ENCODE measurements at regions not wholly inside any gene's neighbourhood (a gene's known extent, or its start where the extent isn't known, plus 50 kb on each side); places are given as distances from the start of the nearest gene placed in this dataset.

- TF ChIP-seq CTCF (IDR thresholded peaks at IDR 0.05), result no peak
- no peaks in the 10 kb centered on the region for H3K36me3 Mint-ChIP-seq
- no peak overlapping the region for H3K27ac ChIP-seq (ENCODE audit: low read length)
- no peaks in the 10 kb centered on the region for H3K9me3 Mint-ChIP-seq
- H3K27me3 Mint-ChIP-seq (ENCODE audit: low read depth in 2 of 2), result peaks cover 27 to 35% of the 10 kb centered on the region in 2 donors
- no peak overlapping the region for H3K4me3 ChIP-seq (ENCODE audit: low read length)
- peak in 1 of 3 donors; percentile 40 for ATAC-seq
- no peaks in the 10 kb centered on the region for H3K9me3 ChIP-seq (ENCODE audit: control insufficient read depth, insufficient read depth, low read length)
- no peaks in the 10 kb centered on the region for H3K27me3 ChIP-seq (ENCODE audit: control insufficient read depth, insufficient read depth, low read length)
- intact Hi-C loops (cut with micrococcal nuclease), result no loop called here
- 9% methylated on average over 1 of the region's 2 CpGs for WGBS (ENCODE audit: insufficient coverage)
- no peak for DNase-seq
- H3K4me1 ChIP-seq (ENCODE audit: control insufficient read depth, insufficient read depth, low read length), result no peaks in the 10 kb centered on the region
- H3K36me3 ChIP-seq (ENCODE audit: control insufficient read depth, insufficient read depth, low read length), result no peaks in the 10 kb centered on the region
- peaks cover 0 to 6% of the 10 kb centered on the region in 2 donors for H3K4me1 Mint-ChIP-seq
- H3K4me3 Mint-ChIP-seq, result no peak overlapping the region
- no peak overlapping the region for H3K27ac Mint-ChIP-seq
These were observed 107.6 kb upstream of the PRSS3 start for GRCh38 chr9:33687779-33688178.

- Mint-ChIP-seq H3K4me1 (peaks cover 0 to 6% of the 10 kb centered on the region in 2 donors), H3K27ac (no peak overlapping the region), H3K27me3 (ENCODE audit: low read depth in 2 of 2) (peaks cover 11 to 41% of the 10 kb centered on the region in 2 donors), H3K9me3 (no peaks in the 10 kb centered on the region), H3K4me3 (no peak overlapping the region), H3K36me3 (no peaks in the 10 kb centered on the region)
- H3K36me3 ChIP-seq (ENCODE audit: control insufficient read depth, insufficient read depth, low read length), result no peaks in the 10 kb centered on the region
- intact Hi-C loops (cut with micrococcal nuclease), result no loop called here
- peaks cover 2% of the 10 kb centered on the region for H3K27me3 ChIP-seq (ENCODE audit: control insufficient read depth, insufficient read depth, low read length)
- H3K27ac ChIP-seq (ENCODE audit: low read length), result no peak overlapping the region
- H3K9me3 ChIP-seq (ENCODE audit: control insufficient read depth, insufficient read depth, low read length), result no peaks in the 10 kb centered on the region
- TF ChIP-seq CTCF (IDR thresholded peaks at IDR 0.05), result no peak
- 80% methylated on average over 2 of the region's 2 CpGs for WGBS (ENCODE audit: insufficient coverage)
- H3K4me3 ChIP-seq (ENCODE audit: low read length), result no peak overlapping the region
- ATAC-seq (peak in 1 of 3 donors; percentile 84), DNase-seq (no peak)
- no peaks in the 10 kb centered on the region for H3K4me1 ChIP-seq (ENCODE audit: control insufficient read depth, insufficient read depth, low read length)
These were observed 105.0 kb upstream of the PRSS3 start for GRCh38 chr9:33690143-33690933.

- Mint-ChIP-seq H3K9me3 (no peaks in the 10 kb centered on the region), H3K4me1 (peaks cover 0 to 4% of the 10 kb centered on the region in 2 donors), H3K36me3 (no peaks in the 10 kb centered on the region), H3K27ac (no peak overlapping the region), H3K27me3 (ENCODE audit: low read depth in 2 of 2) (peaks cover 8 to 30% of the 10 kb centered on the region in 2 donors), H3K4me3 (no peak overlapping the region)
- no peak overlapping the region for H3K27ac ChIP-seq (ENCODE audit: low read length)
- WGBS (ENCODE audit: insufficient coverage), result 100% methylated on average over 1 of the region's 2 CpGs
- DNase-seq, result no peak
- peaks cover 2% of the 10 kb centered on the region for H3K27me3 ChIP-seq (ENCODE audit: control insufficient read depth, insufficient read depth, low read length)
- no peaks in the 10 kb centered on the region for H3K36me3 ChIP-seq (ENCODE audit: control insufficient read depth, insufficient read depth, low read length)
- intact Hi-C loops (cut with micrococcal nuclease), result no loop called here
- H3K9me3 ChIP-seq (ENCODE audit: control insufficient read depth, insufficient read depth, low read length), result no peaks in the 10 kb centered on the region
- no peak overlapping the region for H3K4me3 ChIP-seq (ENCODE audit: low read length)
- no peak for ATAC-seq
- H3K4me1 ChIP-seq (ENCODE audit: control insufficient read depth, insufficient read depth, low read length), result no peaks in the 10 kb centered on the region
- TF ChIP-seq CTCF (IDR thresholded peaks at IDR 0.05), result no peak
These were observed 100.1 kb upstream of the PRSS3 start for GRCh38 chr9:33695299-33695698.

GRCh38 chr9:33695856-33696255, 99.5 kb upstream of the PRSS3 start:
- no peak overlapping the region for H3K4me3 ChIP-seq (ENCODE audit: low read length)
- H3K9me3 Mint-ChIP-seq, result no peaks in the 10 kb centered on the region
- no peaks in the 10 kb centered on the region for H3K9me3 ChIP-seq (ENCODE audit: control insufficient read depth, insufficient read depth, low read length)
- no peak for DNase-seq
- peaks cover 8 to 30% of the 10 kb centered on the region in 2 donors for H3K27me3 Mint-ChIP-seq (ENCODE audit: low read depth in 2 of 2)
- WGBS (ENCODE audit: insufficient coverage), result 83% methylated on average over 2 of the region's 3 CpGs
- H3K4me1 Mint-ChIP-seq, result peaks cover 0 to 2% of the 10 kb centered on the region in 2 donors
- H3K4me1 ChIP-seq (ENCODE audit: control insufficient read depth, insufficient read depth, low read length), result no peaks in the 10 kb centered on the region
- H3K4me3 Mint-ChIP-seq, result no peak overlapping the region
- no peaks in the 10 kb centered on the region for H3K36me3 Mint-ChIP-seq
- no peak overlapping the region for H3K27ac Mint-ChIP-seq
- no peak for TF ChIP-seq CTCF (IDR thresholded peaks at IDR 0.05)
- intact Hi-C loops (cut with micrococcal nuclease), result no loop called here
- no peak overlapping the region for H3K27ac ChIP-seq (ENCODE audit: low read length)
- ATAC-seq, result no peak
- peaks cover 2% of the 10 kb centered on the region for H3K27me3 ChIP-seq (ENCODE audit: control insufficient read depth, insufficient read depth, low read length)
- no peaks in the 10 kb centered on the region for H3K36me3 ChIP-seq (ENCODE audit: control insufficient read depth, insufficient read depth, low read length)

Measured in natural killer cell (primary cell).